ENCODE measurements at regions not wholly inside any gene's neighbourhood (a gene's known extent, or its start where the extent isn't known, plus 50 kb on each side); places are given as distances from the start of the nearest gene placed in this dataset.

GRCh38 chr3:80023010-80023409 lies 255.2 kb upstream of the ROBO1 start:
- no peak for TF ChIP-seq CTCF (IDR thresholded peaks at IDR 0.05)
- no peak for TF ChIP-seq POLR2A (IDR thresholded peaks at IDR 0.05)
- no peak for DNase-seq

GRCh38 chr3:80018375-80018774 lies 250.6 kb upstream of the ROBO1 start:
- Histone ChIP-seq H3K9me3 (no peaks in the 10 kb centered on the region), H3K4me1 (no peaks in the 10 kb centered on the region), H3K36me3 (no peaks in the 10 kb centered on the region), H3K4me3 (no peak overlapping the region), H3K27me3 (no peaks in the 10 kb centered on the region), H3K27ac (no peak overlapping the region)
- DNase-seq = no peak
- TF ChIP-seq POLR2A (IDR thresholded peaks at IDR 0.05) (no peak), CTCF (IDR thresholded peaks at IDR 0.05) (no peak)

More at GRCh38 chr3:80023010-80023409, 255.2 kb upstream of the ROBO1 start:
- Histone ChIP-seq H3K4me3 (no peak overlapping the region), H3K36me3 (no peaks in the 10 kb centered on the region), H3K9me3 (no peaks in the 10 kb centered on the region), H3K4me1 (no peaks in the 10 kb centered on the region), H3K27ac (no peak overlapping the region), H3K27me3 (no peaks in the 10 kb centered on the region)

- no peaks in the 10 kb centered on the region for H3K36me3 ChIP-seq
- H3K4me1 ChIP-seq = no peaks in the 10 kb centered on the region
- no peak overlapping the region for H3K4me3 ChIP-seq
- H3K27ac ChIP-seq = no peak overlapping the region
- TF ChIP-seq CTCF (IDR thresholded peaks at IDR 0.05) (no peak), POLR2A (IDR thresholded peaks at IDR 0.05) (no peak)
- H3K27me3 ChIP-seq = no peaks in the 10 kb centered on the region
- DNase-seq = no peak
- no peaks in the 10 kb centered on the region for H3K9me3 ChIP-seq
These were observed 249.6 kb upstream of the ROBO1 start for GRCh38 chr3:80017369-80017768.

GRCh38 chr3:80014576-80014975 lies 246.8 kb upstream of the ROBO1 start:
- Histone ChIP-seq H3K4me1 (no peaks in the 10 kb centered on the region), H3K4me3 (no peak overlapping the region), H3K9me3 (no peaks in the 10 kb centered on the region), H3K36me3 (no peaks in the 10 kb centered on the region), H3K27me3 (no peaks in the 10 kb centered on the region), H3K27ac (no peak overlapping the region)
- TF ChIP-seq POLR2A (IDR thresholded peaks at IDR 0.05) (no peak), CTCF (IDR thresholded peaks at IDR 0.05) (no peak)
- DNase-seq = no peak

- no peaks in the 10 kb centered on the region for H3K36me3 ChIP-seq
- TF ChIP-seq POLR2A (IDR thresholded peaks at IDR 0.05) (no peak), CTCF (IDR thresholded peaks at IDR 0.05) (no peak)
- no peaks in the 10 kb centered on the region for H3K9me3 ChIP-seq
- H3K27me3 ChIP-seq = no peaks in the 10 kb centered on the region
- no peak for DNase-seq
- H3K4me1 ChIP-seq = no peaks in the 10 kb centered on the region
- H3K27ac ChIP-seq = no peak overlapping the region
- no peak overlapping the region for H3K4me3 ChIP-seq
These were observed 242.3 kb upstream of the ROBO1 start for GRCh38 chr3:80010021-80010571.

GRCh38 chr3:80007522-80007921 lies 239.7 kb upstream of the ROBO1 start:
- Histone ChIP-seq H3K4me3 (no peak overlapping the region), H3K9me3 (no peaks in the 10 kb centered on the region), H3K36me3 (no peaks in the 10 kb centered on the region), H3K27me3 (no peaks in the 10 kb centered on the region), H3K27ac (no peak overlapping the region), H3K4me1 (no peaks in the 10 kb centered on the region)
- no peak for DNase-seq
- TF ChIP-seq POLR2A (IDR thresholded peaks at IDR 0.05) = no peak
- TF ChIP-seq CTCF (IDR thresholded peaks at IDR 0.05) = no peak

All from Peyer's patch (tissue), 4 donors.